ENCODE measurements at regions not wholly inside any gene's neighbourhood (a gene's known extent, or its start where the extent isn't known, plus 50 kb on each side); places are given as distances from the start of the nearest gene placed in this dataset.

GRCh38 chr3:22319446-22319845 lies 568.4 kb upstream of the ZNF385D start:
- TF ChIP-seq POLR2AphosphoS5 (IDR thresholded peaks at IDR 0.05) (no peak), CTCF (IDR thresholded peaks at IDR 0.05) (no peak), POLR2A (IDR thresholded peaks at IDR 0.05) (no peak), EP300 (IDR thresholded peaks at IDR 0.05; ENCODE audit: low read depth) (no peak)
